HEK293 (cell line): ENCODE measurements at regions not wholly inside any gene's neighbourhood (a gene's known extent, or its start where the extent isn't known, plus 50 kb on each side); places are given as distances from the start of the nearest gene placed in this dataset.

Experiments
- CTCF ChIA-PET: fragments of 350-600 bp; formaldehyde crosslinking; extraction: SDS; loops from one replicate; lab custom pipeline; 2021; ENCODE audit warnings: antibody characterized with exemption; lab: Yijun Ruan, JAX
- POLR2A ChIA-PET: fragments of 300-600 bp; formaldehyde crosslinking; extraction: SDS; loops from one replicate; lab custom pipeline; 2020; ENCODE audit warnings: antibody characterized with exemption, inconsistent platforms; lab: Yijun Ruan, JAX
- H3K27ac ChIP-seq: fragments of 200-500 bp; sonication (Bioruptor generic); 2 replicates; pipeline ENCODE4 v1.5.1; 2014; ENCODE audit warnings: low read depth, low read length, control low read depth, inconsistent platforms; ENCODE audit errors: extremely low read depth
- H3K36me3 ChIP-seq, 2 experiments: fragments of 200-500 bp in 1 of 2; sonication (Bioruptor generic) in 1 of 2; 1 replicate in 1 of 2; 2 replicates in 1 of 2; pipeline ENCODE4 v1.5.1; 2014 to 2017; ENCODE audit warnings: inconsistent platforms in 2 of 2, low read length in 2 of 2; ENCODE audit not compliant: control insufficient read depth in 2 of 2, insufficient read depth in 1 of 2
- H3K4me1 ChIP-seq: fragments of 200-500 bp; sonication (Bioruptor generic); 2 replicates; pipeline ENCODE4 v1.5.1; 2014; ENCODE audit warnings: mild to moderate bottlenecking, low read length, inconsistent platforms; ENCODE audit not compliant: control insufficient read depth, insufficient read depth
- H3K4me3 ChIP-seq: 2 replicates; pipeline ENCODE4 v1.5.1; 2011; ENCODE audit warnings: low read depth, mild to moderate bottlenecking, control low read depth, low read length, moderate library complexity
- H3K9me3 ChIP-seq: fragments of 200-500 bp; sonication (Bioruptor generic); 2 replicates; pipeline ENCODE4 v1.5.1; 2014; ENCODE audit warnings: low read depth, low read length, inconsistent platforms; ENCODE audit not compliant: control insufficient read depth, insufficient read depth
- BCL11A ChIP-seq: fragments of 450-650 bp; formaldehyde crosslinking; IDR thresholded peaks from 2 replicates; pipeline ENCODE4 v1.5.1; 2016; ENCODE audit warnings: low read depth, missing biosample characterization, missing genetic modification characterization
- MYNN ChIP-seq: fragments of 450-650 bp; formaldehyde crosslinking; IDR thresholded peaks from 2 replicates; pipeline ENCODE4 v1.5.1; 2016; ENCODE audit warnings: missing biosample characterization, missing genetic modification characterization, borderline replicate concordance
- SETDB1 ChIP-seq: IDR thresholded peaks from one replicate; pipeline ENCODE4 v1.6.1; 2017; ENCODE audit warnings: mild to moderate bottlenecking, low read length, moderate library complexity, mixed read lengths; ENCODE audit not compliant: insufficient read length
- TRIM28 ChIP-seq: IDR thresholded peaks from 2 replicates; pipeline ENCODE4 v1.6.1; 2011; ENCODE audit warnings: low read length, control low read depth, borderline replicate concordance
- ZBTB49 ChIP-seq: fragments of 450-650 bp; formaldehyde crosslinking; IDR thresholded peaks from 2 replicates; pipeline ENCODE4 v1.5.1; 2016; ENCODE audit warnings: missing biosample characterization, missing genetic modification characterization, low read depth
- ZBTB6 ChIP-seq: fragments of 450-650 bp; formaldehyde crosslinking; IDR thresholded peaks from 2 replicates; pipeline ENCODE4 v1.5.1; 2017; ENCODE audit warnings: missing biosample characterization, missing genetic modification characterization
- ZNF19 ChIP-seq: fragments of 450-650 bp; formaldehyde crosslinking; IDR thresholded peaks from 2 replicates; pipeline ENCODE4; 2016; ENCODE audit warnings: missing biosample characterization, missing genetic modification characterization, low read depth
- ZNF23 ChIP-seq: fragments of 450-650 bp; formaldehyde crosslinking; IDR thresholded peaks from 2 replicates; pipeline ENCODE4 v1.5.1; 2016; ENCODE audit warnings: missing biosample characterization, missing genetic modification characterization, borderline replicate concordance
- ZNF266 ChIP-seq: fragments of 450-650 bp; formaldehyde crosslinking; IDR thresholded peaks from 2 replicates; pipeline ENCODE4 v1.5.1; 2016; ENCODE audit warnings: missing biosample characterization, missing genetic modification characterization, low read depth
- ZNF426 ChIP-seq: fragments of 450-650 bp; formaldehyde crosslinking; IDR thresholded peaks from 2 replicates; pipeline ENCODE4 v1.5.1; 2017; ENCODE audit warnings: missing biosample characterization, missing genetic modification characterization, mild to moderate bottlenecking, inconsistent platforms, moderate library complexity
- ZNF501 ChIP-seq: fragments of 450-650 bp; formaldehyde crosslinking; IDR thresholded peaks from 2 replicates; pipeline ENCODE4 v1.5.1; 2016; ENCODE audit warnings: missing biosample characterization, missing genetic modification characterization
- ZNF571 ChIP-seq: fragments of 450-650 bp; formaldehyde crosslinking; IDR thresholded peaks from 2 replicates; pipeline ENCODE4 v1.5.0; 2017; ENCODE audit warnings: missing biosample characterization, missing genetic modification characterization
- ZNF585B ChIP-seq: fragments of 450-650 bp; formaldehyde crosslinking; IDR thresholded peaks from 2 replicates; pipeline ENCODE4 v1.5.1; 2016; ENCODE audit warnings: missing biosample characterization, missing genetic modification characterization
- ZNF639 ChIP-seq: fragments of 450-650 bp; formaldehyde crosslinking; IDR thresholded peaks from 2 replicates; pipeline ENCODE4 v1.5.1; 2016; ENCODE audit warnings: missing biosample characterization, missing genetic modification characterization
- ZNF645 ChIP-seq: fragments of 450-650 bp; formaldehyde crosslinking; IDR thresholded peaks from 2 replicates; pipeline ENCODE4; 2016; ENCODE audit warnings: missing biosample characterization, missing genetic modification characterization
- ZNF692 ChIP-seq: fragments of 450-650 bp; formaldehyde crosslinking; IDR thresholded peaks from 2 replicates; pipeline ENCODE4 v1.5.1; 2016; ENCODE audit warnings: missing biosample characterization, missing genetic modification characterization
- ZNF704 ChIP-seq: fragments of 450-650 bp; formaldehyde crosslinking; IDR thresholded peaks from 2 replicates; pipeline ENCODE4 v1.5.1; 2016; ENCODE audit warnings: missing biosample characterization, missing genetic modification characterization
- ZNF785 ChIP-seq: fragments of 450-650 bp; formaldehyde crosslinking; IDR thresholded peaks from 2 replicates; pipeline ENCODE4 v1.5.1; 2016; ENCODE audit warnings: missing biosample characterization, missing genetic modification characterization
- ZNF791 ChIP-seq: fragments of 450-650 bp; formaldehyde crosslinking; IDR thresholded peaks from 2 replicates; pipeline ENCODE4 v1.5.1; 2016; ENCODE audit warnings: missing biosample characterization, missing genetic modification characterization
- ZSCAN4 ChIP-seq: fragments of 450-650 bp; formaldehyde crosslinking; IDR thresholded peaks from 2 replicates; pipeline ENCODE4 v1.5.1; 2017; ENCODE audit warnings: missing biosample characterization, missing genetic modification characterization

- H3K27ac ChIP-seq: no peak overlapping the region
- CTCF ChIA-PET: interaction anchor here (0.6 kb wide), 1 partner anchor 232 kb away, joined by 7 read pairs; no protein-coding TSS in a partner anchor
Observed at GRCh38 chr11:122062763-122063162, 53.3 kb downstream of the BLID start.

GRCh38 chr11:122059565-122059964 lies 56.5 kb downstream of the BLID start:
- Histone ChIP-seq H3K9me3 (no peaks in the 10 kb centered on the region), H3K36me3 (no peaks in the 10 kb centered on the region), H3K4me3 (no peak overlapping the region), H3K27ac (no peak overlapping the region), H3K4me1 (no peaks in the 10 kb centered on the region)
- POLR2A ChIA-PET: no interaction called here
- no peak for TF ChIP-seq ZNF645 (tag by site-specific recombination)
- TF ChIP-seq ZNF19 (tag by site-specific recombination): no peak
- no peak for TF ChIP-seq ZNF585B (tag by site-specific recombination)
- TF ChIP-seq SETDB1: peak; percentile 87
- peak; percentile 84 for TF ChIP-seq TRIM28
- no peak for TF ChIP-seq ZBTB6 (tag by site-specific recombination)
- TF ChIP-seq ZNF571 (tag by site-specific recombination): no peak
- no peak for TF ChIP-seq MYNN
- TF ChIP-seq ZNF23 (tag by site-specific recombination): no peak
- no peak for TF ChIP-seq ZNF785 (tag by site-specific recombination)
- no peak for TF ChIP-seq ZNF266 (tag by site-specific recombination)
- TF ChIP-seq ZBTB49 (tag by site-specific recombination): no peak
- TF ChIP-seq ZNF639 (tag by site-specific recombination): no peak
- CTCF ChIA-PET: interaction anchor here (0.7 to 0.8 kb wide), 2 partner anchors 100 to 739 kb away, joined by 4 read pairs; no protein-coding TSS in a partner anchor

More at GRCh38 chr11:122062763-122063162, 53.3 kb downstream of the BLID start:
- Histone ChIP-seq H3K4me1 (no peaks in the 10 kb centered on the region), H3K9me3 (no peaks in the 10 kb centered on the region), H3K4me3 (no peak overlapping the region), H3K36me3 (no peaks in the 10 kb centered on the region)
- POLR2A ChIA-PET: no interaction called here
- TF ChIP-seq BCL11A (tag by site-specific recombination) (no peak), ZSCAN4 (tag by site-specific recombination) (no peak), ZNF501 (no peak), ZNF791 (tag by site-specific recombination) (no peak), ZNF692 (tag by site-specific recombination) (no peak), ZNF426 (tag by site-specific recombination) (no peak), ZNF704 (no peak)
